SKM-1 treated with dmso at 0.1 percent for 144 hours (cell line): ENCODE measurements at regions not wholly inside any gene's neighbourhood (a gene's known extent, or its start where the extent isn't known, plus 50 kb on each side); places are given as distances from the start of the nearest gene placed in this dataset.
A peak's percentile ranks its signal among the peaks of the same experiment; 100 is the strongest.
"Not testable (repeated sequence)": the region's sequence is repeated elsewhere in the genome, so short reads cannot be mapped to it uniquely, and the experiment has no call there.

Experiments used
- DNase-seq: peaks from one replicate; lab custom pipeline; 2025; ENCODE audit not compliant: unreplicated experiment; lab: John Stamatoyannopoulos, UW

GRCh38 chr2:184394642-184395041 is 203.7 kb upstream of the ZNF804A start:
- DNase-seq = no peak

GRCh38 chr2:184402381-184402780 is 195.9 kb upstream of the ZNF804A start:
- DNase-seq = no peak

GRCh38 chr2:184407041-184407630 is 191.2 kb upstream of the ZNF804A start:
- DNase-seq = not testable (repeated sequence)

GRCh38 chr2:184410160-184410559 is 188.2 kb upstream of the ZNF804A start:
- DNase-seq = no peak

GRCh38 chr2:184413221-184413620 is 185.1 kb upstream of the ZNF804A start:
- DNase-seq = no peak

- DNase-seq = no peak
These were observed 184.6 kb upstream of the ZNF804A start for GRCh38 chr2:184413671-184414229.

GRCh38 chr2:184416146-184416913 is 182.0 kb upstream of the ZNF804A start:
- DNase-seq = no peak

GRCh38 chr2:184419744-184420143 is 178.6 kb upstream of the ZNF804A start:
- no peak for DNase-seq

- DNase-seq = not testable (repeated sequence)
These were observed 176.9 kb upstream of the ZNF804A start for GRCh38 chr2:184421456-184421855.

- peak; percentile 18 for DNase-seq
These were observed 173.2 kb upstream of the ZNF804A start for GRCh38 chr2:184425083-184425482.

GRCh38 chr2:184444217-184444616 is 154.1 kb upstream of the ZNF804A start:
- no peak for DNase-seq

GRCh38 chr2:184444623-184445223 is 153.6 kb upstream of the ZNF804A start:
- DNase-seq = no peak

GRCh38 chr2:184449760-184450159 is 148.6 kb upstream of the ZNF804A start:
- DNase-seq = no peak

- DNase-seq = no peak
These were observed 145.4 kb upstream of the ZNF804A start for GRCh38 chr2:184452907-184453306.

GRCh38 chr2:184455624-184456023 is 142.7 kb upstream of the ZNF804A start:
- DNase-seq = no peak

GRCh38 chr2:184456693-184457092 is 141.6 kb upstream of the ZNF804A start:
- DNase-seq = not testable (repeated sequence)

GRCh38 chr2:184463102-184463865 is 135.0 kb upstream of the ZNF804A start:
- no peak for DNase-seq

GRCh38 chr2:184463866-184464248 is 134.5 kb upstream of the ZNF804A start:
- no peak for DNase-seq

GRCh38 chr2:184468826-184469225 is 129.5 kb upstream of the ZNF804A start:
- no peak for DNase-seq

GRCh38 chr2:184472481-184472880 is 125.8 kb upstream of the ZNF804A start:
- no peak for DNase-seq

- no peak for DNase-seq
These were observed 116.5 kb upstream of the ZNF804A start for GRCh38 chr2:184481865-184482264.
